ENCODE measurements at regions not wholly inside any gene's neighbourhood (a gene's known extent, or its start where the extent isn't known, plus 50 kb on each side); places are given as distances from the start of the nearest gene placed in this dataset.
"Not testable (repeated sequence)": the region's sequence is repeated elsewhere in the genome, so short reads cannot be mapped to it uniquely, and the experiment has no call there.

DNA sequence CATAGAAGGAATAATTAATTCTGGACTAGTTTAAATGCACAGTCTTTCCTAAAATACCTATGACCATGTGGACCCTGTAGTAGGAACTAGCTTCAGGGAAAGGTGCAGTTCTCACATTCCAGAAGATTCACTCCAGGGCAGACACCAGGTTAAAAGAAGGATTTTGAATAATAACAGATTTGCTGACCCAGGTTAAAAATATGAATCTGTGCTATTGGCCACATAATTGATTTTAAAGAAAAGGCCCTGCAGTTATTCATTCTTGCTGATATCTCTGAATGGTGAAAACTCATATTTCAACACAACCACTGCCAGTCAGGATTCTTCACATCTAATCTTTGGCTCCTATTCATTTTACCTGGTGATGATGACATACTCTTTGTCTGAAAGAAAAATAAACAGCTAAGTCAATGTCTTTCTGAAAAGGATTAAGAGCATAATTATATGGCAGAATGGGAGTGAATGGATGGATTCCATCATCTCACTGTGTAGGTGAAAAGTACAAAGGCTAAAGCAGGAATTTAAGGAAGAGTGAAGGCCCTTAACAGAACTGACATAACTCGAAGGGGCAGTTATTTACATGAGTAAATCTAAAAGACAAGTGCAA is 432.8 kb downstream of the PDGFC start:
- no peak for DNase-seq

GRCh38 chr4:156538210-156538609 is 433.4 kb downstream of the PDGFC start:
- DNase-seq: no peak

DNA sequence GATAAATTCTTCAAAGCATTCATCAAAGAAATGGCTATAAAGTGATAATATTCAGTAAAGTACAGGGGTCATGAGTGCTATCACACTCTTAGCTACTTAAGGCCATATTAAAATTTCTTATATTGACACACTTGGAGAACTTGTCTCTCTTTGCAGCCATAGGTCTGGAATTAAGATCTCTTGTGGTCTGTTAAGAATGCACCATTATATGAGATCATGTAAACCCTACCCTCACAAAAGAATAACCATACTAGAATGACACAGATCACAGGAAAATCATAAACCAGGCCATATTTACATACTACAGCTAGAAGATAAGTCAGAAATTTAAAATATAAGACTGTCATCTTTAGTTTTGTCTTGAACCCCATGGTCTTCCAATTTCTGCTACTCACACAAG is 434.3 kb downstream of the PDGFC start:
- DNase-seq: no peak

DNA sequence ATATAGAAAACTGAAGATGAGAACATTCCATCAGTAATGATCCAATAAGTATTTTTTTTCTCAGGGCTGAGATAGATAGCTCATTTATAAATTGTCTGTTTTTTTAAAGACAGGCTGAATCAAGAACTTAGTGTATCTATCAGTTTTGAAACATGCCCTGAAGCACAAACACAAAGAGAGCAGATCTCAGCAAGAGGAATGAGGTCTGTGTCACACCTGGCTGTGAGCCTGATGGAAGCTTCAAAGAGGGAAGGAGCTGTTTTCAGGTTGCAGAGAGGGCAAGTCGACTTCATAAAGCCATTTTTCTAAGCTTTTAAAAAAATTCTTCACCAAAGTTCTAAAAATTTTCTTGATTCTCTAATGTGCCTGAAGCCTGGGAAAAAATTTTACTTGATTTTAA is 434.9 kb downstream of the PDGFC start:
- DNase-seq: no peak

DNA sequence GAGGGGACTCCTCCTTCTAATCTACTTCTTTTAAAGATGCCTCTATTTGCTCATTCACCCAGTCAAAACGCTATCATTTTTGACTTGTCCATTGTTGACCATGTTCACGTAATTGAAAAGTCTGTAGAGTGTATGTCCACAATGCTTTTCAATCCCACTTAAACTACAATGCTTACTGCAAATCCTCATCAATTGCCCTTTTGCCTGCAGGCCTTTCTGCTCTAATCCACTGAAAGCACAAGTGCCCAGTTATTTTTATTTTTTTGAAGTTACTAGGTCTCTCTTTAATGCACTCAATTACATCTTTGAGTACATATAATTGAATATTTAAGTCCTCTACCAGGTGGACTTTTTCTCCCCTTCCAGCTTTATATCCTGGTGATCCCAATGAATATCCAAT is 437.4 kb downstream of the PDGFC start:
- no peak for DNase-seq

DNA sequence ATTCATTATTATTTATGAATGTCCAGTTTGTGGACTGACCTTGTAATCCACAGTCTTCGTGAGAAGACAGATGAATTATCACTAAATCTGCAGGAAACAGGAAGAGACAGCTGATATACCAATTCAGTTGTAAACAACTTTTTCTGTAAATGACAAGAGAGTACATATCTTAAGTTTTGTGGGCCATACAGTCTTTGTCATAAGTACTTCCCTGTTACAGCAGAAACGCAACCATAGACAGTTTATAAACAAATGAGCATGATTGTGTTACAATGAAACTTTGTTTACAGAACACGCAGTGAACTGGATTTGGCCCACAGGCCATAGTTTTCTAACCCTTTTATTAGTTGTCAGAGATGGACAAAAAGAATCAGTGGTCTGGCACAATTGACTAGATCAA is 443.4 kb downstream of the PDGFC start:
- DNase-seq: no peak

- DNase-seq: no peak
Observed at GRCh38 chr4:156527237-156527993, 444.2 kb downstream of the PDGFC start.

GRCh38 chr4:156523991-156524390 is 447.6 kb downstream of the PDGFC start:
- DNase-seq: no peak

DNA sequence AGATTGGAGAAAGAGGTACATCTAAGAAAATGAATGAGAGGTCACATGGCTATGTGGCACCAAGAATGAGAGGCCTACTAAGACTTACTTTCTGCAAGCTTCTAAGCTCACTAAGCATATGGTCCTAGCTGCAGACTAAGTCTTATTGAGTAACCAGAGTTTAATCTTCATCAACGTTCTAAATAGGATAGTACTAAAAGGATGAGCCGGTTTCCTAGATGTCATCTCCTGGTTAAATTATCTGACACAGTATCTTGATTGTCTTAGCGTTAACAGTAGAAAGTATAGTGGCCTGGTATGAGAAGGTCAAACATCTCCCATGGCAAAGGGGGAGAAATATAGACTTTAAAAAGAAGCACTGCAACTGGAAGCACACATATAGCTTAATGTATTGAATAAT is 448.1 kb downstream of the PDGFC start:
- DNase-seq: no peak

GRCh38 chr4:156521631-156522030 is 450.0 kb downstream of the PDGFC start:
- DNase-seq: no peak

GRCh38 chr4:156517956-156518355 is 453.6 kb downstream of the PDGFC start:
- DNase-seq: no peak

GRCh38 chr4:156517546-156517945 is 454.1 kb downstream of the PDGFC start:
- DNase-seq: no peak

DNA sequence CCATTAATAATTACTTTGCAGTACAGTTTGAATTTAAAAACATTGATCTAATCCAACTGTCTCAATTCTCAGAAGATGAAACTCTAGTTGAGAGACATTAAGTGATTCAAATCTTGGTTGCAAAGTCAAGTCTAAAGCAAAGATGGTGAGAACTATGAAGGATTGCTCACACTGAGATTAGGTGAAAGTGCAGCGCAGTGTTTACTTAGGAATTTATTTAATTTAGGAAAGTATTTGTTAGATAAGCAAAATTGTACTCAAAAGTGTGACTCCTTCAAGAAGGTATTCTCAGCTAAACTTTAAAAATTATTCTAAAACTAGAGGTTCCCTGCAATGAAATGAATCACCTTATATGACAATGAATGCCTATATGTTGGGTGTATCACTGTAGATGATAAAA is 454.9 kb downstream of the PDGFC start:
- DNase-seq: no peak

DNA sequence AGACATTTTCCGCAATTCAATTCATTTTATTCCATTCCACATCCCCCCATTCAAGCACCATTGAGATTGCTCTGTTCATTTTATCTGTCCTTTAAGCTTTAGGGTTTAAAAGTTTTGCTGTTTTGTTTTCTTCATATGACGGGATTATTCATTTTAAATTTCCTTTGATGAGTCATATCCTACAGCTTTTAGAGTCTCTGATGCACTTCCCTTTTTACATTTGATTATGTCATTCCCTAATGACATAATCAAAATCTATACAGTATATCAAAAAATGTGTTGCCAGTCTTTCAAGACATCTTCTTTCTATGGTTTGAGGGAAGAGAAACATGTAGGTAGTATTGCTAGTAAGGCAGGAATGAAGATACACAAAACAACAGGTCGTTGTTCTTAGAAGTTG is 456.3 kb downstream of the PDGFC start:
- DNase-seq: no peak

- no peak for DNase-seq
Observed at GRCh38 chr4:156512622-156513021, 459.0 kb downstream of the PDGFC start.

- not testable (repeated sequence) for DNase-seq
Observed at GRCh38 chr4:156509921-156510320, 461.7 kb downstream of the PDGFC start.

DNA sequence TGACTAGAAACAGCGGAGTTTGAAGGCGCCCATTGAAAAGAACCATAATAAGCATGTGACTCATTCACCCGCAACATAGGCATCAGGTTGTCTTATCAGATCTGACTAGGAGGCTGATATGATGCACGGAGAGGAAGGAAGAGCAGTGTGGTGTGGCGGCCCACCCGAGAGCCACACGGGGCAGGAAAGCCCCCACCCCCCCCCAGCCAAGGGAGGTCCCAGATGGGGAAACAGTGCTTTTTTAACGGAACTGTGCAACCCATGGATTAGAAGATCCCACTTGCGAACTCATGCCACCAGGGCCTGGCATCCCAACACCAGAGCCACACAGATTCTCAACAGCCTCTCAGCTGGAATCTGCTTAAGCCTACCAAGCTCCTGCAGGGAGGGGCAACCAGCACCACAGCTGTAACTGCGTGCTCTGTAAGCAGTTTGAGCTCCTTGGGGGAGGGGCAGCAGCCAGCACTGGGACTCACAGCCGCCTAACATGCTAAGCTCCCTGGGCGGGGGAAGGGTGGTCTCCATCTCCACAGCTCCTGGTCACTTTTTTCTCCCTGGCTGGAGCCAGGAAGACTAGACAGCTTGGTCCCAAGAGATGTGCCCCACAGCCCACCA is 466.2 kb downstream of the PDGFC start:
- no peak for DNase-seq

DNA sequence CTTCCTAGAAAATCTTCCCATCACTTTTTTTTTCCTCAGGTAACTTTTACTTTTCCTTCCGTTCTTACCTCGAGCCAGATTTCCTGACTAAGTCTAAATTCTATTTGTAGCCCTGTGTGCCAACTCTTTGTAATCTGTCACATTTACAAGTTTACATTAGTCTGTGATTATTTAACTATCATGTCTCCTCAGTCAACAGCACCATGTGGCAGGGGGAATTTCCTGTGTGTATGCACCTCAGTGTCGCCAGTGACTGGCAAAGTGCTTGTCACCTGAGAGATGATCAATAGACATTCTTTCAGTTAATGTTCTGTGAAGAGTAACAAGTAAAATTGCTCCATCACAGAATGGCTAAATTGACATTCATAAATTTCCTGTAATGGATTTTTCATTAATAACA is 468.5 kb downstream of the PDGFC start:
- DNase-seq: no peak

DNA sequence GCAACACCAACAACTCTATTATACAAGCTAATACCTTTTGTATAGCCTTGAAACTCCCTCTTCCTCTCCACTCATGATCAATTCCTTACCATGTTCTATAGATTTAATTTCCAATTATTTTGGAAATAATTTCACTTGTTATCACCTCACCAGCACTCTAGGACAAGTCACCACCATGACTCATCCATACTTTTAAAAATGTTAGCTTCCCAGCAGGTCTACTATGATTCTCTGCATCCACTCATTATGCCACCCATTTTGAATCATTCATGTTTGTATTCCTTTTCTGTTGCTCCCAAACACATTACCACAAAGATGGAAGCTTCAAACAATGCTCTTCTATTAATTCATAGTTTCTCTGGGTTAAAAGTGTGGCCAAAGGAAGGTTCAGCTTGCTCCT is 469.6 kb downstream of the PDGFC start:
- DNase-seq: no peak

DNA sequence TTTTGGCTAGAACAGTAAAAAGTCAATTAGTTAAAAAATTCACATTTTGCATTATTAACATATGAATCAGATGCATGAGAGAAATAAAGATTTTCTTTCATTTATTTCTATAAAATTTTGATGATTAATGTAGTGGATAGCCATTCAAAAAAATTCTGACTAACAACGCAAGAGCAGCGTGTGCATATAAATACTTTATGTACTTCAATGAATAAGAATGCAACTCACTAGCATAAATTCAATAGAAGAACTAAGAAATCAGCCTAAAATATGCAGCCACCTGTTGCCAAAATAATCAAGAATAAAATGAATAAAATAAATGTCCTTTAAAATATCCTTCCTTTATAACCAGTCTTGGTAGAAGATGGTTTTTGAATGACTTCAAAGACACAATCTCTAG is 471.9 kb downstream of the PDGFC start:
- no peak for DNase-seq

DNA sequence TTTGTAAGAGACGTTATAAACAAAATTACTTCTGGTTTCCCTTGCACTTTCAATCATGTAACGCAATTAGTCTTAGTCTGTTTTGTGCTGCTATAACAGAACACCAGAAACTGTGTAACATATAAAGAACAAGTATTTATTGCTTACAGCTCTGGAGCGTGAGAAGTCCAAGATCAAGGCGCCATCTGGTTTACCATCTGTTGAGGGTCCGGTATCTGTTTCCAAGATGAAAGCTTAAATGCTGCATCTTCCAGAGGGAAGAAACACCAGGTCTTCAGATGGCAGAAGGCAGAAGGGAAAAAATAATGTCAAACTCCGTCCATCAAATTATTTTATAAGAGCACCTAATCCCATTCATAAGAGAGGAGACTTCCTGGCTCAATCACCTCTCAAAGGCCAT is 474.1 kb downstream of the PDGFC start:
- DNase-seq: no peak

DNA sequence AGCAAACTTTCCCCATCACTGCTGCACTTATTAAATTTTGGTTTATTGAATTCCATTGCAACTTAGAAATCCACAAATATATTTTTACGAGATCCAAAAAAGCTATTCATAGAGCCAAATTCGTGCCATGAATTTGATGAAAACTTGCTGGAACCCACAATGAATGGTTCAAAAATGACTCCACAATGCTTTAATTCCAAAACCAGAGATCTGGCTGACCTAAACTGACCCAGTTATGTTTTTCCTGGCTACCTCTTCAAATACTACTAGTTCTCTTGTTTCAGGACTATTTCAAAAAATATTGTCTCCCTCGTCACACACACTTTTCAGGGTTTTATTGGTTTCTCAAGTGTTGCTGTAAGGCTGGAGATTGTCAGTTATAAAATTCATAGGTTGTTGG is 474.8 kb downstream of the PDGFC start:
- DNase-seq: no peak

GRCh38 chr4:156495836-156496235 is 475.8 kb downstream of the PDGFC start:
- no peak for DNase-seq

DNA sequence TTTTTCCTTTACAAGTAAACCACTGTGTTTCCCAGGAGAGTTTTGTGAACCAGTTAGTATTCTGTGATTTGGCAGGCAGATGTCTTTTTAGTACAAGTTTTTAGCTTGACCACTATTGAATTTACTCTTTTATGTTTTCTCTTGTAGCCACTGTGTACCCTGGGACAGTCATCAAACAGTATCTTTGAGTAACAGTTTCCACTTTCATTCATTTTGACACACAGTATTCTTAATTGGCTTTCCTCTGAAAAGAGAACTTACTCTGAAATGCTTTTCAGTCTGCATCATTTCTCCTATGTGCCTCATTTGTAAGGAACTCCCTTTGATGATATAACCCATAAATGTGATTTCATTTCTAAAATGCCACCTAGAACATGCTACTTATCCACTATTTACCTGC is 476.5 kb downstream of the PDGFC start:
- DNase-seq: no peak

DNA sequence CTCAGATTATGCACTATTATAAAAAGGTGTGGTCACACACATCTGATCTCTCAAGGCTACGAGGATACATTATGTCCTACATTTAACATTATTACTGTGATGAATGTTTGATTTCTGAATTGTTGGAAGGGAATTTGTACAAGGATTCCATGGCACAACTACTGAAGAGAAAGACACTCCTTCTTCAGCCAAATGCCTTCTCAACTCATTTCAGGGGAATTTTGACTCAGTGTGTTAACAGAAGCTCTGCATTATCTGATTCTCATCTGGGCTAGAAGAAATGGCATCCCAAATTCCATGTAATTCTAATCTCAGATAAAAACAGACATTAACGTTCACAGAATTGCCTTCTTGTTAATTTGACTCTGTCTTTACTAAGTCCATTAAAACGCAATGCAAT is 477.7 kb downstream of the PDGFC start:
- no peak for DNase-seq
